ENCODE measurements at regions not wholly inside any gene's neighbourhood (a gene's known extent, or its start where the extent isn't known, plus 50 kb on each side); places are given as distances from the start of the nearest gene placed in this dataset.

- TF ChIP-seq CTCF (IDR thresholded peaks at IDR 0.05; ENCODE audit: insufficient read depth, low read length) = no peak
- H3K4me3 ChIP-seq (ENCODE audit: low read depth, low read length) = no peak overlapping the region
- no peak for DNase-seq (ENCODE audit: low read depth)
Measured at GRCh38 chr2:2935445-2936149, 442.0 kb downstream of the EIPR1 start.

GRCh38 chr2:2933426-2933825 lies 444.2 kb downstream of the EIPR1 start:
- DNase-seq (ENCODE audit: low read depth) = no peak
- TF ChIP-seq CTCF (IDR thresholded peaks at IDR 0.05; ENCODE audit: insufficient read depth, low read length) = no peak
- no peak overlapping the region for H3K4me3 ChIP-seq (ENCODE audit: low read depth, low read length)

- TF ChIP-seq CTCF (IDR thresholded peaks at IDR 0.05; ENCODE audit: insufficient read depth, low read length) = no peak
- no peak for DNase-seq (ENCODE audit: low read depth)
- no peak overlapping the region for H3K4me3 ChIP-seq (ENCODE audit: low read depth, low read length)
Measured at GRCh38 chr2:2932692-2933305, 444.8 kb downstream of the EIPR1 start.

- no peak overlapping the region for H3K4me3 ChIP-seq (ENCODE audit: low read depth, low read length)
- TF ChIP-seq CTCF (IDR thresholded peaks at IDR 0.05; ENCODE audit: insufficient read depth, low read length) = no peak
- no peak for DNase-seq (ENCODE audit: low read depth)
Measured at GRCh38 chr2:2932189-2932588, 445.4 kb downstream of the EIPR1 start.

- no peak for TF ChIP-seq CTCF (IDR thresholded peaks at IDR 0.05; ENCODE audit: insufficient read depth, low read length)
- DNase-seq (ENCODE audit: low read depth) = no peak
- H3K4me3 ChIP-seq (ENCODE audit: low read depth, low read length) = no peak overlapping the region
Measured at GRCh38 chr2:2931318-2932075, 446.1 kb downstream of the EIPR1 start.

GRCh38 chr2:2930841-2931240 lies 446.8 kb downstream of the EIPR1 start:
- TF ChIP-seq CTCF (IDR thresholded peaks at IDR 0.05; ENCODE audit: insufficient read depth, low read length) = no peak
- no peak for DNase-seq (ENCODE audit: low read depth)
- no peak overlapping the region for H3K4me3 ChIP-seq (ENCODE audit: low read depth, low read length)

All from fibroblast of the aortic adventitia (primary cell).